Suppressor macrophage (primary cell): ENCODE measurements at regions not wholly inside any gene's neighbourhood (a gene's known extent, or its start where the extent isn't known, plus 50 kb on each side); places are given as distances from the start of the nearest gene placed in this dataset.

Experiments
- DNase-seq, 4 experiments: peaks; one replicate each; pipeline ENCODE4 v3.0.0-alpha.2; 2020 to 2022

GRCh38 chr6:56005426-56005825 is 130.0 kb upstream of the BMP5 start:
- peak in 2 of 4 experiments; percentile 34 to 38 for DNase-seq

- DNase-seq: peak in 3 of 4 experiments; percentile 49 to 80 (median 73)
Measured at GRCh38 chr6:56004426-56004825, 129.0 kb upstream of the BMP5 start.

DNA sequence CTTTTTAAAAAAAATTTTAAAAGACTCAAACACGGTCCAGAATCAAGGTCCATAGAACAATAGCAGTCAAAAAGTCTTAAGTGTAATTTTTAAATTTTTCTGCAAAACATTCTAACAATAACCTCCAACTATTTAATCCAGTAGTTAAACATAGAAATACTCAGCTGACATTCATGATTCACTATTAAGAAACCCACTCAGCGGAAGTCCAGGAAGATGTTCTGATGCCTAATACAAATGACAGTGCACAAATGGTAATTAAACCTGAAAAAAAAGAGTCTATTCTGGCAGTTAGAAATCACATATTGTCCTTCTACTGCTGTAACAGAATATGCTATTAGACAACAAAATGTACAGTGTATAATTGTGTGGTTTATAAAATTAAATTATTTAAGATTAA is 128.2 kb upstream of the BMP5 start:
- peak in 2 of 4 experiments; percentile 36 to 49 for DNase-seq

- no peak for DNase-seq
Measured at GRCh38 chr6:56002336-56002735, 126.9 kb upstream of the BMP5 start.

GRCh38 chr6:55998576-55998975 is 123.2 kb upstream of the BMP5 start:
- no peak for DNase-seq

GRCh38 chr6:55997223-55997874 is 122.0 kb upstream of the BMP5 start:
- DNase-seq: no peak

DNA sequence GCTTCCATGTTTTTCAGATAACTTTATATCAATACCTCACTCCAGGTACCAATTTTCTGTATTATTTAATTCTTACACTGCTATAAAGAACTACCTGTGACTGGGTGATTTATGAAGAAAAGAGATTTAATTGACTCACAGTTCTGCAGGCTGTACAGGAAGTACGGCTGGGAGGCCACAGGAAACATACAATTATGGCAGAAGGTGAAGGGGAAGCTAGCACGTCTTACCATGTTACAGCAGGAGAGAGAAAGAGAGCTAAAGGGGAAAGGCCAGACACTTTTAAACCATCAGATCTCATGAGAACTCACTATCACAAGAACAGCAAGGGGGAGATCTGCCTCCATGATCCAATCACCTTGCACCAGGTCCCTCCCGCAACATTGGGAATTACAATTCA is 119.1 kb upstream of the BMP5 start:
- no peak for DNase-seq

- no peak for DNase-seq
Measured at GRCh38 chr6:55993418-55993817, 118.0 kb upstream of the BMP5 start.

- peak; percentile 10 to 60 (median 45) for DNase-seq
Measured at GRCh38 chr6:55992546-55992945, 117.2 kb upstream of the BMP5 start.

- no peak for DNase-seq
Measured at GRCh38 chr6:55985309-55985708, 109.9 kb upstream of the BMP5 start.

- no peak for DNase-seq
Measured at GRCh38 chr6:55983861-55984260, 108.5 kb upstream of the BMP5 start.

DNA sequence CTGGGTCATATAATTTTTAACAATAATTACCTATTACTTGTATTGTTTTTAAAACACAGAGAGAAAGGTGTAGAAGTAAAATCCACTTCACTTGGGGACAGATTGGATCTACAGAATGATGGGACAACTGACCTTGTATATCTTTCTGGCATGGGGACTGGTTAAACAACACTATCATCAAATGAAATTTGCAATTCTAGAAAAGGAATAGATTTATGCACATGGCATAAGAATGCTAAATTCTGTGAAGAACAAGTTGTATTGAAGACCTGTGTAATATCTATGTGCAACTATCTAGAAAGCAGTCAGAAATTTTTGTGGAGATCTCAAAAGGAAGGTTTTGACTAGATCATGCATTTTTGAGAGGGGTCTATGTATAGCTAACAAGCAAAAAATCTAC is 106.3 kb upstream of the BMP5 start:
- DNase-seq: no peak

- peak; percentile 59 to 81 (median 66) for DNase-seq
Measured at GRCh38 chr6:55980627-55981211, 105.3 kb upstream of the BMP5 start.

DNA sequence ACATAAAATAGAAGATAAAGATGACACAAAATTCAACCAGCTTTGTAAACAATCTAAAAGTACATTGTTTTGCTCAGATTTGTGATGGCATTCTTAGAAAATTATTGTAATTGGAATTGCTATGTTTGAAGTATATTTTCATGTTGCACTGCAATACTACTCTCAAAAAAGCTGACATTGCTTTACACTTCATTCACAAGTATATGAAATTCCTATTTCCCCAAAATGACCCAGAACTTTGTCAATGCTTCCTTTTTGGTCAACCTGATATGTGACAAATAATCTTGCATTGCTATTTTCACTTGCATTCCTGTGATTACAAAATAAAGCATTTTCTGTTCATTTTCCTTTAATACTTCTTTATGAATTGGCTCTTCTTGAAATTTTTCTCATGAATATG is 104.1 kb upstream of the BMP5 start:
- peak in 2 of 4 experiments; percentile 44 to 56 for DNase-seq

DNA sequence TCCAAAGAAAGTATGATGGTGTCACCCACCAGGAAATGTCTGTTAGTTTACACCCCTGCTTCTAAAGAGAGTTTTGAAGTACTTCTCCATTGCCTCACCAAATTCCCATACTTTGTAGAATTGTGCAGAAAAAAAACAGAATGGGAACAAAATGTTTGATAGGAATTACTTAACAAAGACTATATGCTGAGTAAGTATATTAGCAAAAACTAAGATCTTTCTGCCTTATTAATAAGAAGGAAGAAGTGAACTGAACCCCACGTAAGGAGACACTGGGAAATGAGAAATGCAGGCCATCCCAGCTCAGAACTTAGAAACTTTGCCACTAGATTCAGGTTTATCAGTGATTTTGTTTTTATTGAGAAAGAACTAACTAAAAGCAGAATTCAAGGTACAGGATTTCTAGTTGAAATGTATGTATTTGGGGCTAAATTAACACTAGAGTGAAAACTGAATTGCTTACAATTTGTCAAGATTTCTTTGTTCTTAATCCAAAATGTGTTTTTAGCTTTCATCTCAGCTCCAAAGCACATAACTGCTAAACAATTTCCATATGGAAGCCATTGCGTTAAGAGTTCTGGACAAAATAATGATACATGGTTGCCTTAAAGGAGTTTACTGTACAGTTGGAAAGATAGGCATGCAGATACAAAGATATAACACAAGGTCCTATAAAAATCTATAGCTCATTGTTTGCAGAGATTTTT is 102.7 kb upstream of the BMP5 start:
- no peak for DNase-seq

DNA sequence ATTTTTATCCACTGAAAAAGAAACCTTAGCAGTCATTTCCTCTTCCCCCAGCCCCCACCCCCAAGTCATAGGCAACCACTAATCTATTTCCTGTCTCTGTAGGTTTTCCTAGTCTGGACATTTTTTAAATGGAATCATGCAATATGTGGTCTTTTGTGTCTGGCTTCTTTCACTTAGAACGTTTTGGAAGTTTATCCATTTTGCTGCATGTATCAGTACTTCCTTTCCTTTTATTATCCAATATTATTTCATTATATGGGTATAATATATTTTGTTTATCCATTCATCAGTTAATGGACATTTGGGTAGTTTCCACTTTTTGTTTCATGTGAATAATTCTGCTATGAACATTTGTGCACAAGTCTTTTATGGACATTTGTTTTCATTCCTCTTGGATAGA is 99.3 kb upstream of the BMP5 start:
- no peak for DNase-seq

DNA sequence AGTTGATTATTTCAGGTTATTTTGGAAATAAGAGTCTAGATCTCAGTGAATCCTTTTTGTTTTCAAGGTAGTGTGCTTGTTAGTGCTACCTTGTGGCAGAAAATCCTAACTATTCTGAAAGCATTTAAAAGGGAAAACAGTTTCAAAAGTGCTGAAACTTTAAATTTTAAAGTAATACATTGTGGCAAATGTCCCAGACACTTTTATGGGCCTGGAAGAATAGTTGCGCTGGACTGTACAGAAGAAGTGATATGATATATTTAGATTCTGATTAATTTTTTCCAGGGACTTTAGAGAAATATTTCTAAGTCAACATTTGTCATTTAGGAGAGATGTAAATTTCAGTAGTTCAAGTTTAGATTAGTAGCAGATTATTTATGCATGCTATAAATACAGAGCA is 96.7 kb upstream of the BMP5 start:
- no peak for DNase-seq

- no peak for DNase-seq
Measured at GRCh38 chr6:55969526-55969925, 94.1 kb upstream of the BMP5 start.

GRCh38 chr6:55968926-55969325 is 93.5 kb upstream of the BMP5 start:
- DNase-seq: no peak

DNA sequence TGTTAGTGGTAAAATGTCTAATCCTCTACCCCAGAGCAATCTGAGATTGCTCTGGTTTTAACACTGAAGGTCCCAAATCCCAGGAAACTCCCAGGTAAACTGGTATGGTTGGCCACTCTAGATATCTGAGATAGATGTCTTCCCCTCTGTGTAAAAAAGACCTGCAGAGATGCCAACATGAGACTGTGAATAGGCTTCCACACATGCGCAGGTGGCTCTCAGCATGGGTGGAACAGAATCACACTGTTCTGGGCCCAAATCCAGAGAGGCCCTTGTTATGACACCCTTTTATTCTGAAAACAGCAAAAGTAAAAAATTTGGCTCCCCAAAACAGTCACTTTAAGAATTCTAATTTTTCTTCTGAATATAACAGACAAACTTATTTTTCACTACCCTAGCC is 88.7 kb upstream of the BMP5 start:
- no peak for DNase-seq

DNA sequence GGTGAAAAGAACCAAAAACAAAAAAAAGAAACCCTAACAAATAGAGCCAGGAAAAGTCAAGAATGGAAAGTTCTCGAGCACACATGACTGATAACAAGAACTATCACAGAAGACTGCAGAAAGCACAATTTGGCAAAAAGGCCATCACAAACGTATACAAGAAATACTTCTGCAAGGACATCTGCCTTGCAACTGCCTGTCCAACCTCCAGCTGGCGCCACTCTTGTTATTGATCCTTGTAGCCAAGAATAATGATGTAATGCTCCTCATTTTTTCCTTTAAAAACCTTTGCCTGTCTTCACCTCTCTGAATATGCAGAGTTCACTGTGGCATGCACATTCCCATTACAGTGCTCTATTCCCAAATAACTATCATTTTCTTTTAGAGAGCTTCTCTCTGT is 87.9 kb upstream of the BMP5 start:
- no peak for DNase-seq

DNA sequence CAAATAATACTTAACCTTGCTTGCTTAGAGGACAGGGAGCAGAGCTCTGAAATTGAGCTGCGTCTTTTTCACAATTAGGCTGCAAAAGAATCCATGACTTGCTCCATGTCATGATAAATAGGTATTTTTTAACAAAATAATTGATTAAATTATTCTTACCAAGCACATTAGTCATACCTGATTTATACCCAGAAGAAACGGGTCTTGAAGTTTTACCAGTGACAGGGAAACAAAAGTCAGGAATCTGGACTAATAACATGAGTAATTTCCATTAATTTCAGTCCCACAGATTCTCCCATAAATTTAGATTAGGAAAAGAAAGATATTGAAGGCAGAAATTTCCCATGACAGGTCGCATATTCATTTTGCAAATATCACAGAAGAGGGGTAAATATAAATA is 85.0 kb upstream of the BMP5 start:
- no peak for DNase-seq

DNA sequence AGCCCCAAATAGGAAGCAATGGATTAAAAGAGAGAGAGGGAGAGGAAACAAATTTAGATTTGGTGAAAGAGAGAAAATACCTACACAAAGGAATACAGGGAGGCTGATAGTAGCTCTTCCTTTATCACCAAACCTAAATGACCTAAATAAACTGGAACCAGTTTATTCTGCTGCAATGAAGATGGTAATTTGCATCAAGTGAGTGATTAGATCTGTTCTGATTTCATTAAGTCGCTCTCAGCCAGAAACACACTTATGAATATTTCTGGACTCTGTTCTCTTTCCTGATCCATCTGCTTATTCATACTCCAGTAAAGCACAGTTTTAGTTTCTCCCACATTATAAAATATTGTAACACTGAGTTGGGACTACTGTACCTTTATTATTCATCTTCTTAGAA is 83.4 kb upstream of the BMP5 start:
- no peak for DNase-seq

DNA sequence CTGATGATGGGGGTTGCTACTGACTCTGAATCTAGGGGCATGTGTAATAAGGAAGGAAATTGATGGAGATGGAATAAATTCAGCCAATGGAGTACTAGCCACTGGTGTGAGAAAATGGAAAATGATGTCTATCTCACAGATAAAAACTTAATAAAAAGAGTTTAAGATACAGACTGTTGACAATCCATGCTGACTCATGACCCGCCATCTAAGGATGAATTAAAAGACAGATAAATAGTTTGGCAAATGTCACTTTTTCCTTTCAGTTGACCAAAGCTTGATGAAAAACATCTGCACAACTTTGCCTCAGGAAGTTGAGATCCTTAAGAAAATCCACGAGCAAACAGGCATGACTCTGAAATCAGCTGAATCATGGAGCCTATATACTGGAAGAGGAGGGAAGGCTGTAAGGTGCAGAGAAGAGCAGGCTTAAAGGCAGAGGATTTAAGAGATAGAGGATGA is 82.6 kb upstream of the BMP5 start:
- DNase-seq: no peak
